PC-9 (cell line): ENCODE measurements at regions not wholly inside any gene's neighbourhood (a gene's known extent, or its start where the extent isn't known, plus 50 kb on each side); places are given as distances from the start of the nearest gene placed in this dataset.

Experiments used
- BruUV-seq: library from RNA; stranded (reverse); fragments of 400-500 nt; replicated peaks from 2 replicates; lab custom pipeline; 2021; lab: Mats Ljungman, UMichigan
- CTCF ChIA-PET: fragments of 300-600 bp; sonication (Branson Sonifier 250); formaldehyde crosslinking; loops from one replicate; lab custom pipeline; 2022; ENCODE audit warnings: antibody characterized with exemption; lab: Charles Lee
- POLR2A ChIA-PET: fragments of 300-600 bp; sonication (Branson Sonifier 250); formaldehyde crosslinking; loops from one replicate; lab custom pipeline; 2022; ENCODE audit warnings: antibody characterized with exemption; ENCODE audit not compliant: unreplicated experiment; lab: Charles Lee
- DNase-seq, 2 experiments: peaks; one replicate each; pipeline versions ENCODE4 v3.0.0 to v3.0.0-alpha.2; 2015 to 2022; ENCODE audit warnings: mixed read lengths in 1 of 2
- H2AFZ ChIP-seq: fragments of 200-600 bp; sonication (generic); 2 replicates; pipeline ENCODE4 v1.8.1; 2017; ENCODE audit warnings: antibody characterized with exemption
- H3F3A ChIP-seq: fragments of 200-600 bp; sonication (generic); 2 replicates; pipeline ENCODE4 v1.8.1; 2017; ENCODE audit warnings: antibody characterized with exemption, mild to moderate bottlenecking, low read depth; ENCODE audit not compliant: insufficient read depth
- H3K27ac ChIP-seq: fragments of 200-600 bp; sonication (generic); 2 replicates; pipeline ENCODE4 v1.6.1; 2016; ENCODE audit warnings: mixed run types
- H3K27me3 ChIP-seq: fragments of 200-600 bp; sonication (generic); 2 replicates; pipeline ENCODE4 v1.6.1; 2016; ENCODE audit warnings: low read depth, mixed run types; ENCODE audit not compliant: insufficient read depth
- H3K36me3 ChIP-seq: fragments of 200-600 bp; sonication (generic); 2 replicates; pipeline ENCODE4 v1.6.1; 2016; ENCODE audit warnings: low read depth, mixed run types
- H3K4me1 ChIP-seq: fragments of 200-600 bp; sonication (generic); replicated peaks from 2 replicates; pipeline ENCODE4 v1.6.1; 2016; ENCODE audit warnings: mixed run types; ENCODE audit not compliant: insufficient read depth
- H3K4me2 ChIP-seq: fragments of 200-600 bp; sonication (generic); 2 replicates; pipeline ENCODE4 v1.6.1; 2017; ENCODE audit warnings: mixed run types
- H3K4me3 ChIP-seq: fragments of 200-600 bp; sonication (generic); 2 replicates; pipeline ENCODE4 v1.6.1; 2016; ENCODE audit warnings: mixed run types
- H3K79me2 ChIP-seq: fragments of 200-600 bp; sonication (generic); 2 replicates; pipeline ENCODE4 v1.6.1; 2017; ENCODE audit warnings: low read depth, mixed run types
- H3K9me2 ChIP-seq: fragments of 200-600 bp; sonication (generic); 2 replicates; pipeline ENCODE4 v1.8.1; 2017; ENCODE audit warnings: mild to moderate bottlenecking; ENCODE audit not compliant: insufficient read depth
- H3K9me3 ChIP-seq: fragments of 200-600 bp; sonication (generic); 2 replicates; pipeline ENCODE4 v1.8.1; 2016; ENCODE audit warnings: low read depth; ENCODE audit not compliant: insufficient read depth
- H4K20me1 ChIP-seq: fragments of 200-600 bp; sonication (generic); 2 replicates; pipeline ENCODE4 v1.8.1; 2017; ENCODE audit not compliant: insufficient read depth
- EZH2 ChIP-seq: fragments of 200-600 bp; sonication (generic); IDR thresholded peaks from 2 replicates; pipeline ENCODE4 v1.8.0; 2017; ENCODE audit warnings: antibody characterized with exemption, low read depth
- intact Hi-C: fragments of 100-400 bp; cut with micrococcal nuclease; formaldehyde crosslinking; loops from one replicate; pipeline ENCODE4 v1.10.0; 2022; ENCODE audit not compliant: unreplicated experiment
- TF ChIP-seq, protein P1 (sequence below): fragments of 200-600 bp; sonication (generic); conservative IDR thresholded peaks from 2 replicates; pipeline ENCODE4 v1.6.1; 2017; ENCODE audit warnings: mixed run types, antibody characterized with exemption, mild to moderate bottlenecking, moderate library complexity

DNA sequence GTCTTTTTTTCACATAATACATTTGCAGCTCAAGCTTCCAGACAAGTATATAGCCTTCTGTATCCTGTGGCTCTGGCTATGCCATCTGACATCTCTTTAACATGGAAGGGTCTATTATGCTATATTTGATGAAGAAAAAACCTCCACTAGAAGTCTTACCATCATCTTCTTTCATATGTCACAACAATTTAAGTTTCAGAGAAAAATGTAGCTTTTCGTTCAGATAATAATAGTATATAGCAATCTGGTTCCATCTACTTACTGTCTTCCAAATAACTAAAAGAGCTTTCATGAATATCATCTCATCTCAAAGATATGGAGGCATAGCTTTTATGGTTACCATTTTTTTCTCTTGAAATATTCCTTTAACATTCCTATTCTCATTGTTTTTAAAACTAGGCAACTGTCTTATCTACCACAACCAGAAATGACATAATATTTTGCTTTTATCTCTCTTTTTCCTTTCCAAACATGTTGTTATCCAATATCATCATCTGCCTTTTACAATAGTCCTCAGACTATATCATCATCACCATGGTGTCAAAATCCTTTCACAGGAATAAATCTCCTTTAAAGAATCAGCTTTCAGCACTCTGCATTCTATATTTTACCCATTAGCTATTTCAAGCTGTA is 1005.1 kb downstream of the PDHA2 start:
- H3K79me2 ChIP-seq: no peaks in the 10 kb centered on the region
- no peaks in the 10 kb centered on the region for H3K27me3 ChIP-seq
- no peaks in the 10 kb centered on the region for H3K9me2 ChIP-seq
- TF ChIP-seq, protein P1, sequence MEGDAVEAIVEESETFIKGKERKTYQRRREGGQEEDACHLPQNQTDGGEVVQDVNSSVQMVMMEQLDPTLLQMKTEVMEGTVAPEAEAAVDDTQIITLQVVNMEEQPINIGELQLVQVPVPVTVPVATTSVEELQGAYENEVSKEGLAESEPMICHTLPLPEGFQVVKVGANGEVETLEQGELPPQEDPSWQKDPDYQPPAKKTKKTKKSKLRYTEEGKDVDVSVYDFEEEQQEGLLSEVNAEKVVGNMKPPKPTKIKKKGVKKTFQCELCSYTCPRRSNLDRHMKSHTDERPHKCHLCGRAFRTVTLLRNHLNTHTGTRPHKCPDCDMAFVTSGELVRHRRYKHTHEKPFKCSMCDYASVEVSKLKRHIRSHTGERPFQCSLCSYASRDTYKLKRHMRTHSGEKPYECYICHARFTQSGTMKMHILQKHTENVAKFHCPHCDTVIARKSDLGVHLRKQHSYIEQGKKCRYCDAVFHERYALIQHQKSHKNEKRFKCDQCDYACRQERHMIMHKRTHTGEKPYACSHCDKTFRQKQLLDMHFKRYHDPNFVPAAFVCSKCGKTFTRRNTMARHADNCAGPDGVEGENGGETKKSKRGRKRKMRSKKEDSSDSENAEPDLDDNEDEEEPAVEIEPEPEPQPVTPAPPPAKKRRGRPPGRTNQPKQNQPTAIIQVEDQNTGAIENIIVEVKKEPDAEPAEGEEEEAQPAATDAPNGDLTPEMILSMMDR: no peak
- no peak for TF ChIP-seq EZH2
- no peaks in the 10 kb centered on the region for H3K9me3 ChIP-seq
- BruUV-seq: no TSS peak
- no peaks in the 10 kb centered on the region for H4K20me1 ChIP-seq
- intact Hi-C loops: no loop called here
- H3K36me3 ChIP-seq: no peaks in the 10 kb centered on the region
- H3K4me1 ChIP-seq: no peaks in the 10 kb centered on the region
- POLR2A ChIA-PET: no interaction called here
- DNase-seq: no peak
- H3F3A ChIP-seq: no peaks in the 10 kb centered on the region
- no peak overlapping the region for H3K4me2 ChIP-seq
- H2AFZ ChIP-seq: no peak overlapping the region
- CTCF ChIA-PET: no interaction called here
- no peak overlapping the region for H3K27ac ChIP-seq
- no peak overlapping the region for H3K4me3 ChIP-seq

DNA sequence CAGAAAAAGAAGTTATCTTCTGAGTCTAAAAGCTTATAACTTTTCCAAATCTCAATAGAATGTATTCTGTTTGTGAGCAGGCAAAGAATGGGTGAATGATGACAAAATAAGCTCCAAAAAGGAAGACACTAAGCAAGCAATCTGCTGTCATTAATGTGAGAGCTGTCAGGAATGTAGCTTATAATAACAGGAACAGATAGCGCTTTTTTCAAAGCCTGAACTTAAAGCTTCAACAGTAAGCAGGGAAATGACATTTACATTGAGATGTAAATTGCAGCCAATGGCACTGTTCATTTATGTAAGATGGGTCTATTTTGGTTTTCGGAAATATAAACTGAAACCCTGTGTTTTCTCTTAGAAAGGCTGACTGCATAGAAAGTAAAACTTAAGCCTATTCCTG is 1005.9 kb downstream of the PDHA2 start:
- intact Hi-C loops: no loop called here
- Histone ChIP-seq H2AFZ (no peak overlapping the region), H3F3A (no peaks in the 10 kb centered on the region), H3K4me1 (no peaks in the 10 kb centered on the region), H3K27me3 (no peaks in the 10 kb centered on the region), H3K79me2 (no peaks in the 10 kb centered on the region), H3K4me2 (no peak overlapping the region), H3K27ac (no peak overlapping the region), H3K9me2 (no peaks in the 10 kb centered on the region), H3K9me3 (no peaks in the 10 kb centered on the region), H3K36me3 (no peaks in the 10 kb centered on the region), H4K20me1 (no peaks in the 10 kb centered on the region), H3K4me3 (no peak overlapping the region)
- ChIA-PET POLR2A (no interaction called here), CTCF (no interaction called here)
- TF ChIP-seq EZH2: no peak
- TF ChIP-seq, protein P1: no peak
- no TSS peak for BruUV-seq
- DNase-seq: no peak

DNA sequence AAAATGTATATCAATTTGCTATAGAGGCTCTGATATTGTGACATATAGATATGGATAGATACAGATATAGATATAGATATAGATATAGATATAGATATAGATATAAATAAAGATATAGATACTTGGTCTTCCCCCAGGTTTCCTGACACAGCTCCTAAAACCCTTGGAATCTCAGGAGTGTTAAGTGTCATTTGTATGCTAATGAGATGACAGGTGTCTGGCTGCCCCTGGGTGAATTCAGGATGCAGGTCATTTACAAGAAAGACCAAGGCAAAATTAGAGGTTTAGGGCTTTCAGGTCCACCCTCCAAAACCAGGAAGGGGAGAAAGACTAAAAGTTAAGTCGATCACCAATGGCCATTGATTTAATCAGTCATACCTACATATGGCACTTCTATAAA is 1034.8 kb downstream of the PDHA2 start:
- Histone ChIP-seq H3K4me2 (no peak overlapping the region), H3K79me2 (no peaks in the 10 kb centered on the region), H3K4me3 (no peak overlapping the region), H3K36me3 (no peaks in the 10 kb centered on the region), H4K20me1 (no peaks in the 10 kb centered on the region), H3K4me1 (no peaks in the 10 kb centered on the region), H3K9me3 (no peaks in the 10 kb centered on the region), H3K9me2 (no peaks in the 10 kb centered on the region), H3K27ac (no peak overlapping the region), H2AFZ (no peak overlapping the region), H3F3A (no peaks in the 10 kb centered on the region), H3K27me3 (no peaks in the 10 kb centered on the region)
- ChIA-PET CTCF (no interaction called here), POLR2A (no interaction called here)
- DNase-seq: no peak
- TF ChIP-seq EZH2: no peak
- TF ChIP-seq, protein P1: no peak
- no TSS peak for BruUV-seq
- intact Hi-C loops: no loop called here
